ENCODE measurements at regions not wholly inside any gene's neighbourhood (a gene's known extent, or its start where the extent isn't known, plus 50 kb on each side); places are given as distances from the start of the nearest gene placed in this dataset.
A peak's percentile ranks its signal among the peaks of the same experiment; 100 is the strongest.

DNA sequence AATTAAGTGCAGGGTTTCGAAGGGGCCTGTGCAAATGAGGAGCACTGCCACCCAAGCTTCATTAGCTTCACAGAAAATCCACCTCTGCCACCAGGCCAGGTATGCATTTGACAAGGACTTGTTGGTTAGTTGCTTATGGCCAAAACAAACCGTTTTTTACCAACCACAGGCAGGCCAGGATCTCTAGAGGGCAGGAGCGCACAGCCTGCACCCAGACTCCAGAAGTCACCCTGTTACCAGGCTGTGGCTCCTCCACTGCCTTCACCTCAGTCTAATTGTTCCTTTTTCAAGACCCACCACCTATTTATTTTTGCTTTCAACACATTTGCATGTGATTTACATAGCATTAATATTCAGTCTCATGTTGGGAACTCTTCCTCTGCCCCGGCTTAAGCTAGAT lies 78.3 kb upstream of the HSPA9 start:
- TF ChIP-seq, protein P1, sequence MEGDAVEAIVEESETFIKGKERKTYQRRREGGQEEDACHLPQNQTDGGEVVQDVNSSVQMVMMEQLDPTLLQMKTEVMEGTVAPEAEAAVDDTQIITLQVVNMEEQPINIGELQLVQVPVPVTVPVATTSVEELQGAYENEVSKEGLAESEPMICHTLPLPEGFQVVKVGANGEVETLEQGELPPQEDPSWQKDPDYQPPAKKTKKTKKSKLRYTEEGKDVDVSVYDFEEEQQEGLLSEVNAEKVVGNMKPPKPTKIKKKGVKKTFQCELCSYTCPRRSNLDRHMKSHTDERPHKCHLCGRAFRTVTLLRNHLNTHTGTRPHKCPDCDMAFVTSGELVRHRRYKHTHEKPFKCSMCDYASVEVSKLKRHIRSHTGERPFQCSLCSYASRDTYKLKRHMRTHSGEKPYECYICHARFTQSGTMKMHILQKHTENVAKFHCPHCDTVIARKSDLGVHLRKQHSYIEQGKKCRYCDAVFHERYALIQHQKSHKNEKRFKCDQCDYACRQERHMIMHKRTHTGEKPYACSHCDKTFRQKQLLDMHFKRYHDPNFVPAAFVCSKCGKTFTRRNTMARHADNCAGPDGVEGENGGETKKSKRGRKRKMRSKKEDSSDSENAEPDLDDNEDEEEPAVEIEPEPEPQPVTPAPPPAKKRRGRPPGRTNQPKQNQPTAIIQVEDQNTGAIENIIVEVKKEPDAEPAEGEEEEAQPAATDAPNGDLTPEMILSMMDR (conservative IDR thresholded peaks at IDR 0.05) = peak; percentile 60; the same call in 1 of the 2 replicates
- TF ChIP-seq EZH2 (IDR thresholded peaks at IDR 0.05; ENCODE audit: low read depth) = no peak

Measured in PC-9 (cell line).